ENCODE measurements at regions not wholly inside any gene's neighbourhood (a gene's known extent, or its start where the extent isn't known, plus 50 kb on each side); places are given as distances from the start of the nearest gene placed in this dataset.

GRCh38 chrY:8807648-8808408, 529.4 kb upstream of the TSPY4 start:
- H3K27ac ChIP-seq = no peak overlapping the region
- TF ChIP-seq ZFX (IDR thresholded peaks at IDR 0.05; ENCODE audit: borderline replicate concordance) = no peak
- TF ChIP-seq CTCF (IDR thresholded peaks at IDR 0.05) = peak; percentile 25

DNA sequence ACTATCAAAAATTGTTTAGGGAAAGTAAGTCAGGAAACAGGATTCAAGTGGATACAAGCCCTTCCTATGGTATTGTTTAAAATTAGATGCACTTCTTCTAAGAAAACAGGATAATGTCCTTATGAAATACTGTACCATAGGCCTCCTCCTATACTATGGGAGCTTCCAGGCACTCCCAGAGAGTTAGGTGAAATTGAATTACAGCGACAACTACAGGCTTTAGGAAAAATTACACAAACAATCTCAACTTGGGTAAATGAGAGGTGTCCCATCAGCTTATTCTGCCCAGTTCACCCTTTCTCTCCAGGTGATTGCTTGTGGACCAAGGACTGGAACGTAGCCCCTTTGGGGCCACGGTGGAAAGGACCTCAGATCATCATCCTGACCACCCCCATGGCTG, 528.7 kb upstream of the TSPY4 start:
- TF ChIP-seq CTCF (IDR thresholded peaks at IDR 0.05) (peak; percentile 42), ZFX (IDR thresholded peaks at IDR 0.05; ENCODE audit: borderline replicate concordance) (no peak)
- no peak overlapping the region for H3K27ac ChIP-seq

DNA sequence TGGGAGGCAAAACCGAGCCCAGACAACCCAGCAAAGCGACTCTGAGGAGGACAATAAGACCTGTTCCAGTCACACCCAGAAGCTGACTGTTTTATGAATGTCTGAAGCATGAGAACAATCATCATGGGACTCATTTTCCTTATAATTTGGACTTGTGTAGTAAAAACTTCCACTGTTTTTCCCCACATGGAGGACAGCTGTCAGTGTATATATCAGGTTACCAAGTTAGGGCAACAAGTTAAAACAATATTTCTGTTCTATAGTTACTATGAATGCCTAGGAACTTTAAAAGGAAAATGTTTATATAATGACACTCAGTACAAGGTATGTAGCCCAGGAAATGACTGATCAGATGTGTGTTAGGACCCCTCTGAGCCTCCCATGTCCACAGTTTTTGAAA, 528.2 kb upstream of the TSPY4 start:
- no peak overlapping the region for H3K27ac ChIP-seq
- no peak for TF ChIP-seq CTCF (IDR thresholded peaks at IDR 0.05)
- no peak for TF ChIP-seq ZFX (IDR thresholded peaks at IDR 0.05; ENCODE audit: borderline replicate concordance)

DNA sequence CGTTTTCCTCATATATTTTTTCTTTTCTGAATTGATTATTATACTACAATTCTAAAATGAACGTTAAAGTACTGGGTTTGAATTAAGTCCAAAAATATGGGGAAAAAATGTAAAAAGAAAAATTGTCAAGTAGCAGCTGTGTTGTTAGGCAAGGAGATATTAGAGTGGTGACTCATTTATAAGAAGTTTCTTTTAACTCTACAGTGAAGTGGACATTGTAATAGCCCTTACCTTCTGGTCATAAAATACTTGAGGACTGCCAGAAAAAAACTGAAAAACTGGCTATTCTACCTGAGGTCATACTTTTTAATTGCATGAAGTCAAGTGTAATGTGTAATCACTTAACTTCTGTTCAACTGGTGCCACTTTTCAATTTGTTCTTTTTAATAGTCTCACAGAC, 523.1 kb upstream of the TSPY4 start:
- no peak overlapping the region for H3K27ac ChIP-seq
- no peak for TF ChIP-seq ZFX (IDR thresholded peaks at IDR 0.05; ENCODE audit: borderline replicate concordance)
- no peak for TF ChIP-seq CTCF (IDR thresholded peaks at IDR 0.05)

DNA sequence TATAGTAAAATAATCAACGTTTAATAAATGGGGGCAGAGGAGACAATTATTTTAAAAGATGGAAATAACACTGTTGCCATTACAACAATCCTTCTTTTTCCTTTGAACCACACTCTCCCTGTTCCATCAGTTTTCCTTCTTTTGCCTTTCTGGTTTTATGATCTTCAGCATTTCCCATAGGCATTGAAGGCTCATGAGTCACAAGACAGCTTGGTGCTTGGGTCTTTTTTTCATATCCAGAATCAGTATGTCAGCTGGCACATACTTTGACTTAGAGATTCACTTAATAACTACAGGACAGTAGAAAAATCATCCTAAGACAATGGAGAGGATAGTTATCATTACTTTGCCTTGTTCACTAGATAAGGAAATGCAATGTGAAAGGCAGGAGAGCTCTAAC, 521.6 kb upstream of the TSPY4 start:
- H3K27ac ChIP-seq = no peak overlapping the region
- TF ChIP-seq CTCF (IDR thresholded peaks at IDR 0.05) = no peak
- TF ChIP-seq ZFX (IDR thresholded peaks at IDR 0.05; ENCODE audit: borderline replicate concordance) = no peak

- H3K27ac ChIP-seq = no peak overlapping the region
- TF ChIP-seq ZFX (IDR thresholded peaks at IDR 0.05; ENCODE audit: borderline replicate concordance) (no peak), CTCF (IDR thresholded peaks at IDR 0.05) (no peak)
These were observed 517.2 kb upstream of the TSPY4 start for GRCh38 chrY:8820032-8820431.

GRCh38 chrY:8821106-8821505, 516.2 kb upstream of the TSPY4 start:
- TF ChIP-seq ZFX (IDR thresholded peaks at IDR 0.05; ENCODE audit: borderline replicate concordance) (no peak), CTCF (IDR thresholded peaks at IDR 0.05) (no peak)

More at GRCh38 chrY:8821106-8821505, 516.2 kb upstream of the TSPY4 start:
- H3K27ac ChIP-seq = no peak overlapping the region

Measured in 22Rv1 (cell line).